ENCODE measurements at regions not wholly inside any gene's neighbourhood (a gene's known extent, or its start where the extent isn't known, plus 50 kb on each side); places are given as distances from the start of the nearest gene placed in this dataset.

GRCh38 chr18:77679869-77680268 is 430.2 kb downstream of the GALR1 start:
- no peak overlapping the region for H2AFZ ChIP-seq (ENCODE audit: low read depth, low read length)
- H3K4me2 ChIP-seq (ENCODE audit: low read length): no peak overlapping the region
- H4K20me1 ChIP-seq (ENCODE audit: insufficient read depth): no peaks in the 10 kb centered on the region
- no peaks in the 10 kb centered on the region for H3K9me3 ChIP-seq (ENCODE audit: low read length)
- H3K79me2 ChIP-seq (replicated peaks; ENCODE audit: insufficient read depth, low read length): no peaks in the 10 kb centered on the region
- H3K9me2 ChIP-seq (ENCODE audit: insufficient read depth, low read length): no peaks in the 10 kb centered on the region
- H3K27ac ChIP-seq (ENCODE audit: low read length): no peak overlapping the region
- H3K36me3 ChIP-seq (ENCODE audit: insufficient read depth, low read length): no peaks in the 10 kb centered on the region
- TF ChIP-seq EP300 (conservative IDR thresholded peaks at IDR 0.05; ENCODE audit: poor library complexity, severe bottlenecking): peak; percentile 59
- no peak for TF ChIP-seq MXI1 (conservative IDR thresholded peaks at IDR 0.05; ENCODE audit: poor library complexity, severe bottlenecking)
- no peak for TF ChIP-seq SMC3 (conservative IDR thresholded peaks at IDR 0.05; ENCODE audit: poor library complexity)
- peak; percentile 73 for TF ChIP-seq POLR2AphosphoS5 (IDR thresholded peaks at IDR 0.05)
- no peak for TF ChIP-seq TAF1 (IDR thresholded peaks at IDR 0.05; ENCODE audit: low read depth)
- no peak for TF ChIP-seq RAD21 (conservative IDR thresholded peaks at IDR 0.05)
- TF ChIP-seq, protein P1, sequence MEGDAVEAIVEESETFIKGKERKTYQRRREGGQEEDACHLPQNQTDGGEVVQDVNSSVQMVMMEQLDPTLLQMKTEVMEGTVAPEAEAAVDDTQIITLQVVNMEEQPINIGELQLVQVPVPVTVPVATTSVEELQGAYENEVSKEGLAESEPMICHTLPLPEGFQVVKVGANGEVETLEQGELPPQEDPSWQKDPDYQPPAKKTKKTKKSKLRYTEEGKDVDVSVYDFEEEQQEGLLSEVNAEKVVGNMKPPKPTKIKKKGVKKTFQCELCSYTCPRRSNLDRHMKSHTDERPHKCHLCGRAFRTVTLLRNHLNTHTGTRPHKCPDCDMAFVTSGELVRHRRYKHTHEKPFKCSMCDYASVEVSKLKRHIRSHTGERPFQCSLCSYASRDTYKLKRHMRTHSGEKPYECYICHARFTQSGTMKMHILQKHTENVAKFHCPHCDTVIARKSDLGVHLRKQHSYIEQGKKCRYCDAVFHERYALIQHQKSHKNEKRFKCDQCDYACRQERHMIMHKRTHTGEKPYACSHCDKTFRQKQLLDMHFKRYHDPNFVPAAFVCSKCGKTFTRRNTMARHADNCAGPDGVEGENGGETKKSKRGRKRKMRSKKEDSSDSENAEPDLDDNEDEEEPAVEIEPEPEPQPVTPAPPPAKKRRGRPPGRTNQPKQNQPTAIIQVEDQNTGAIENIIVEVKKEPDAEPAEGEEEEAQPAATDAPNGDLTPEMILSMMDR (IDR thresholded peaks at IDR 0.05; ENCODE audit: poor library complexity, severe bottlenecking): no peak
- TF ChIP-seq REST (IDR thresholded peaks at IDR 0.05; ENCODE audit: borderline replicate concordance): no peak
- H3K9ac ChIP-seq (ENCODE audit: low read length): no peak overlapping the region
- H3F3A ChIP-seq (ENCODE audit: insufficient read depth, low read length, poor library complexity, severe bottlenecking): no peaks in the 10 kb centered on the region
- H3K27me3 ChIP-seq (ENCODE audit: insufficient read depth, low read depth, low read length): peaks cover 4% of the 10 kb centered on the region
- no peak overlapping the region for H3K4me3 ChIP-seq (ENCODE audit: low read length)

GRCh38 chr18:77700051-77700450 is 450.4 kb downstream of the GALR1 start:
- Histone ChIP-seq H3K4me2 (ENCODE audit: low read length) (no peak overlapping the region), H2AFZ (ENCODE audit: low read depth, low read length) (no peak overlapping the region), H3K4me3 (ENCODE audit: low read length) (no peak overlapping the region)

More at GRCh38 chr18:77700051-77700450, 450.4 kb downstream of the GALR1 start:
- no peak overlapping the region for H3K9ac ChIP-seq (ENCODE audit: low read length)
- H3K27me3 ChIP-seq (ENCODE audit: insufficient read depth, low read depth, low read length): no peaks in the 10 kb centered on the region
- H4K20me1 ChIP-seq (ENCODE audit: insufficient read depth): no peaks in the 10 kb centered on the region
- H3K9me3 ChIP-seq (ENCODE audit: low read length): no peaks in the 10 kb centered on the region
- H3K36me3 ChIP-seq (ENCODE audit: insufficient read depth, low read length): no peaks in the 10 kb centered on the region
- TF ChIP-seq SMC3 (conservative IDR thresholded peaks at IDR 0.05; ENCODE audit: poor library complexity) (no peak), POLR2AphosphoS5 (IDR thresholded peaks at IDR 0.05) (no peak), RAD21 (conservative IDR thresholded peaks at IDR 0.05) (no peak), TAF1 (IDR thresholded peaks at IDR 0.05; ENCODE audit: low read depth) (no peak), MXI1 (conservative IDR thresholded peaks at IDR 0.05; ENCODE audit: poor library complexity, severe bottlenecking) (no peak), EP300 (conservative IDR thresholded peaks at IDR 0.05; ENCODE audit: poor library complexity, severe bottlenecking) (no peak), REST (IDR thresholded peaks at IDR 0.05; ENCODE audit: borderline replicate concordance) (no peak), EZH2 (IDR thresholded peaks at IDR 0.05; ENCODE audit: borderline replicate concordance, insufficient read depth, low read length, poor library complexity, severe bottlenecking) (no peak)
- TF ChIP-seq, protein P1 (IDR thresholded peaks at IDR 0.05; ENCODE audit: poor library complexity, severe bottlenecking): no peak
- no peaks in the 10 kb centered on the region for H3K9me2 ChIP-seq (ENCODE audit: insufficient read depth, low read length)
- no peaks in the 10 kb centered on the region for H3K79me2 ChIP-seq (replicated peaks; ENCODE audit: insufficient read depth, low read length)
- H3F3A ChIP-seq (ENCODE audit: insufficient read depth, low read length, poor library complexity, severe bottlenecking): no peaks in the 10 kb centered on the region
- no peak overlapping the region for H3K27ac ChIP-seq (ENCODE audit: low read length)
